ENCODE measurements at regions not wholly inside any gene's neighbourhood (a gene's known extent, or its start where the extent isn't known, plus 50 kb on each side); places are given as distances from the start of the nearest gene placed in this dataset.

- DNase-seq, result no peak
Observed at GRCh38 chr16:55938126-55938525, 63.0 kb upstream of the CES5A start.

- DNase-seq, result no peak
Observed at GRCh38 chr16:55933038-55933437, 57.9 kb upstream of the CES5A start.

GRCh38 chr16:55930036-55930435, 54.9 kb upstream of the CES5A start:
- DNase-seq, result no peak

- DNase-seq, result no peak
Observed at GRCh38 chr16:55929181-55929580, 54.0 kb upstream of the CES5A start.

GRCh38 chr16:55925242-55925641, 50.1 kb upstream of the CES5A start:
- no peak for DNase-seq
